ENCODE measurements at regions not wholly inside any gene's neighbourhood (a gene's known extent, or its start where the extent isn't known, plus 50 kb on each side); places are given as distances from the start of the nearest gene placed in this dataset.
"Not testable (repeated sequence)": the region's sequence is repeated elsewhere in the genome, so short reads cannot be mapped to it uniquely, and the experiment has no call there.

DNA sequence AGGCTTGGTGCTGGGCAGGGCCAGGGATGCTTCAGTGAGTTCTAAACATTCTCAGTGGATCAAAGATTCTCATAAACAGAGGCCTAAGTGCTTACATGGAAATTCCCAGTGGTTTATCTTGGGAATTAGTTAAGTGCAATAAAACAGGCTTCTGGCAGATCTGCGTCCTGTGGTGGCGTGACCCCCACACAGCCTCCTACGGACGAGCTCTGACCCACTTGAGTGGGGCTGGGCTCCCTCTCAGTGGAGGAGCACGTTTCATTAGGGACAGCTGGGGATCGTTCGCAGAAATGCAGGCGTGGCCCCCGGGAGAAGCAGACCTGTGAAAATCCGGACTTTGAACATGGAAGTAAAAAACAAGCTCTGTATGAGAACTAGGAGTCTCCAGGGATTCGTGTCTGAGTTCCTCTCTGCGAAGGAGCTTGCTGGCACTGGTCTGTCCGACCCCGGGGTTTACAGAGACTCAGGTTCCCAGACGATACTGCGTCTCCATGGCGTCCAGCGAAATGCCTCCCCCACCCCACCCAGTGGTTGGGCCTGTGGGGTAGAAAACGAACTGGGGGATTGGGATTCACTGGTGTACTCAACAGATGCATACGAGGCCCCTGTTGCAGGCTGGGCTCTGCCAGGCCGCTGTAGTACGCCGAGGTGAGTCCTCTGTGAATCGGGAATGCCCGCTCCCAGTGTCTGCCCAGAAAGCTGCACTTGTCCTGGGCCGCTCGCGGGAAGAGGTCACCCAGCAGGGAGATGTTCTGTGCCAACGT is 117.6 kb downstream of the NPIPB11 start:
- TF ChIP-seq POLR2A, EP300 (IDR thresholded peaks at IDR 0.05): not testable (repeated sequence)
- TF ChIP-seq, protein P1, sequence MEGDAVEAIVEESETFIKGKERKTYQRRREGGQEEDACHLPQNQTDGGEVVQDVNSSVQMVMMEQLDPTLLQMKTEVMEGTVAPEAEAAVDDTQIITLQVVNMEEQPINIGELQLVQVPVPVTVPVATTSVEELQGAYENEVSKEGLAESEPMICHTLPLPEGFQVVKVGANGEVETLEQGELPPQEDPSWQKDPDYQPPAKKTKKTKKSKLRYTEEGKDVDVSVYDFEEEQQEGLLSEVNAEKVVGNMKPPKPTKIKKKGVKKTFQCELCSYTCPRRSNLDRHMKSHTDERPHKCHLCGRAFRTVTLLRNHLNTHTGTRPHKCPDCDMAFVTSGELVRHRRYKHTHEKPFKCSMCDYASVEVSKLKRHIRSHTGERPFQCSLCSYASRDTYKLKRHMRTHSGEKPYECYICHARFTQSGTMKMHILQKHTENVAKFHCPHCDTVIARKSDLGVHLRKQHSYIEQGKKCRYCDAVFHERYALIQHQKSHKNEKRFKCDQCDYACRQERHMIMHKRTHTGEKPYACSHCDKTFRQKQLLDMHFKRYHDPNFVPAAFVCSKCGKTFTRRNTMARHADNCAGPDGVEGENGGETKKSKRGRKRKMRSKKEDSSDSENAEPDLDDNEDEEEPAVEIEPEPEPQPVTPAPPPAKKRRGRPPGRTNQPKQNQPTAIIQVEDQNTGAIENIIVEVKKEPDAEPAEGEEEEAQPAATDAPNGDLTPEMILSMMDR (IDR thresholded peaks at IDR 0.05) = not testable (repeated sequence)

All from tibial nerve (tissue), 4 donors.